Left cardiac atrium (tissue), 4 donors: ENCODE measurements at regions not wholly inside any gene's neighbourhood (a gene's known extent, or its start where the extent isn't known, plus 50 kb on each side); places are given as distances from the start of the nearest gene placed in this dataset.

Source experiments
- ATAC-seq, 2 donors: fragments of 200-7000 bp; cut with Tn5 transposase; one replicate each; pipeline ENCODE4 v1.9.1; 2020; ENCODE audit warnings: mild to moderate bottlenecking in 2 of 2, moderate library complexity in 2 of 2
- DNase-seq: peaks from one replicate; pipeline ENCODE4 v3.0.0-alpha.2; 2020
- intact Hi-C, 2 donors: fragments of 100-400 bp; cut with DNase I; formaldehyde crosslinking; loops; one replicate each; pipeline versions ENCODE4 v1.14.1 to v1.15.1; 2022 to 2023
- donor health status: DM: no; HTN: yes; CAD: no.
- donor health status: DM: no; HTN: yes; CAD: no; lungs with severe emphysema.
- donor health status: DM: yes; HTN: yes; CAD: no.
- donor health status: Dilated cardiomyopathy.

GRCh38 chr13:107091861-107092260 lies 523.9 kb upstream of the ARGLU1 start:
- ATAC-seq (no peak), DNase-seq (no peak)
- intact Hi-C loops: no loop called here

GRCh38 chr13:107091428-107091827 lies 523.5 kb upstream of the ARGLU1 start:
- DNase-seq (no peak), ATAC-seq (no peak)
- intact Hi-C loops: no loop called here

- DNase-seq (no peak), ATAC-seq (no peak)
- intact Hi-C loops: no loop called here
These were observed 520.1 kb upstream of the ARGLU1 start for GRCh38 chr13:107088061-107088460.

- ATAC-seq (no peak), DNase-seq (no peak)
- intact Hi-C loops: no loop called here
These were observed 511.6 kb upstream of the ARGLU1 start for GRCh38 chr13:107079423-107080049.

- DNase-seq: no peak
- intact Hi-C loops: no loop called here
- no peak for ATAC-seq
These were observed 510.4 kb upstream of the ARGLU1 start for GRCh38 chr13:107078229-107078765.

GRCh38 chr13:107076801-107077200 lies 508.9 kb upstream of the ARGLU1 start:
- DNase-seq (no peak), ATAC-seq (no peak)
- intact Hi-C loops: no loop called here

- DNase-seq (no peak), ATAC-seq (no peak)
- intact Hi-C loops: no loop called here
These were observed 507.6 kb upstream of the ARGLU1 start for GRCh38 chr13:107075576-107075975.

- no peak for ATAC-seq
- intact Hi-C loops: no loop called here
These were observed 502.9 kb upstream of the ARGLU1 start for GRCh38 chr13:107070792-107071191.

GRCh38 chr13:107069108-107069776 lies 501.3 kb upstream of the ARGLU1 start:
- DNase-seq (no peak), ATAC-seq (no peak)
- intact Hi-C loops: no loop called here

More at GRCh38 chr13:107070792-107071191, 502.9 kb upstream of the ARGLU1 start:
- no peak for DNase-seq

- intact Hi-C loops: no loop called here
- ATAC-seq: no peak
- DNase-seq: no peak
These were observed 499.4 kb upstream of the ARGLU1 start for GRCh38 chr13:107067381-107067780.

GRCh38 chr13:107066355-107066754 lies 498.4 kb upstream of the ARGLU1 start:
- no peak for DNase-seq
- no peak for ATAC-seq
- intact Hi-C loops: no loop called here

- ATAC-seq: no peak
- intact Hi-C loops: no loop called here
These were observed 497.1 kb upstream of the ARGLU1 start for GRCh38 chr13:107065036-107065435.

GRCh38 chr13:107057028-107057631 lies 489.2 kb upstream of the ARGLU1 start:
- DNase-seq: no peak
- no peak for ATAC-seq
- intact Hi-C loops: no loop called here

More at GRCh38 chr13:107065036-107065435, 497.1 kb upstream of the ARGLU1 start:
- DNase-seq: no peak

GRCh38 chr13:107043021-107043956 lies 475.4 kb upstream of the ARGLU1 start:
- ATAC-seq (peak; percentile 65 to 70), DNase-seq (peak; percentile 24)

GRCh38 chr13:107035778-107036177 lies 467.8 kb upstream of the ARGLU1 start:
- no peak for DNase-seq
- intact Hi-C loops: no loop called here
- ATAC-seq: no peak

More at GRCh38 chr13:107043021-107043956, 475.4 kb upstream of the ARGLU1 start:
- intact Hi-C loops: no loop called here

GRCh38 chr13:107035186-107035585 lies 467.2 kb upstream of the ARGLU1 start:
- intact Hi-C loops: no loop called here
- ATAC-seq (no peak), DNase-seq (no peak)

GRCh38 chr13:107034236-107034872 lies 466.4 kb upstream of the ARGLU1 start:
- DNase-seq: no peak
- ATAC-seq: no peak
- intact Hi-C loops: no loop called here

GRCh38 chr13:107031716-107032115 lies 463.8 kb upstream of the ARGLU1 start:
- ATAC-seq (no peak), DNase-seq (no peak)
- intact Hi-C loops: no loop called here

- no peak for DNase-seq
- intact Hi-C loops: no loop called here
- no peak for ATAC-seq
These were observed 460.8 kb upstream of the ARGLU1 start for GRCh38 chr13:107028751-107029150.
